Endodermal cell (in vitro differentiated cells): ENCODE measurements at regions not wholly inside any gene's neighbourhood (a gene's known extent, or its start where the extent isn't known, plus 50 kb on each side); places are given as distances from the start of the nearest gene placed in this dataset.
"Not testable (repeated sequence)": the region's sequence is repeated elsewhere in the genome, so short reads cannot be mapped to it uniquely, and the experiment has no call there.

Experiments
- DNase-seq: peaks from one replicate; pipeline ENCODE4 v3.0.0-alpha.2; 2017
- H3K27ac ChIP-seq: 2 replicates; pipeline ENCODE4 v1.5.1; 2013; ENCODE audit warnings: mild to moderate bottlenecking, low read depth, low read length, moderate library complexity
- H3K27me3 ChIP-seq: 2 replicates; pipeline ENCODE4 v1.6.1; 2013; ENCODE audit warnings: mild to moderate bottlenecking, low read length, moderate library complexity; ENCODE audit not compliant: insufficient read depth, control insufficient read depth, poor library complexity, severe bottlenecking
- H3K36me3 ChIP-seq: 2 replicates; pipeline ENCODE4 v1.7.0; 2013; ENCODE audit warnings: mild to moderate bottlenecking, low read length, moderate library complexity; ENCODE audit not compliant: control insufficient read depth, insufficient read depth
- H3K4me1 ChIP-seq: one replicate; pipeline ENCODE4 v1.7.0; 2013; ENCODE audit warnings: low read length; ENCODE audit not compliant: control insufficient read depth, insufficient read depth
- H3K4me3 ChIP-seq: 2 replicates; pipeline ENCODE4 v1.5.1; 2013; ENCODE audit warnings: mild to moderate bottlenecking, low read length, moderate library complexity
- H3K9ac ChIP-seq: 2 replicates; pipeline ENCODE4 v1.6.1; 2013; ENCODE audit warnings: mild to moderate bottlenecking, low read length, moderate library complexity; ENCODE audit not compliant: poor library complexity, severe bottlenecking; ENCODE audit errors: extremely low read depth
- H3K9me3 ChIP-seq: 2 replicates; pipeline ENCODE4 v1.6.1; 2013; ENCODE audit warnings: mild to moderate bottlenecking, low read length, moderate library complexity; ENCODE audit not compliant: control insufficient read depth
- H3K27ac Mint-ChIP-seq: 2 replicates; pipeline ENCODE4 v1.8.0; 2020; ENCODE audit warnings: mixed read lengths
- H3K27me3 Mint-ChIP-seq: 2 replicates; pipeline ENCODE4 v1.8.0; 2021; ENCODE audit warnings: mild to moderate bottlenecking, mixed read lengths; ENCODE audit not compliant: insufficient read depth
- H3K36me3 Mint-ChIP-seq: 2 replicates; pipeline ENCODE4 v1.8.0; 2020; ENCODE audit warnings: low read depth, mixed read lengths
- H3K4me1 Mint-ChIP-seq: 2 replicates; pipeline ENCODE4 v1.8.0; 2020; ENCODE audit warnings: mixed read lengths
- H3K4me3 Mint-ChIP-seq: 2 replicates; pipeline ENCODE4 v1.8.0; 2020; ENCODE audit warnings: mild to moderate bottlenecking, moderate library complexity, mixed read lengths
- H3K9me3 Mint-ChIP-seq: 2 replicates; pipeline ENCODE4 v1.8.0; 2020; ENCODE audit warnings: mild to moderate bottlenecking, mixed read lengths
- CTCF ChIP-seq: fragments of 200-600 bp; sonication (generic); conservative IDR thresholded peaks from 2 replicates; pipeline ENCODE4 v1.5.0; 2021; ENCODE audit warnings: antibody characterized with exemption, mild to moderate bottlenecking
- WGBS, 2 experiments: methylation state at CpG; one replicate each; pipeline versions ENCODE4 v1.1.5 to v1.1.7; 2013; ENCODE audit warnings: missing lambda C conversion rate in 2 of 2, mixed read lengths in 1 of 2; ENCODE audit not compliant: insufficient coverage in 1 of 2, insufficient read length in 1 of 2; 5-methylcytosine and 5-hydroxymethylcytosine counted together

- WGBS, 2 experiments, result 77 to 89% methylated on average over 1 of the region's 1 CpG
- no peak overlapping the region for H3K9ac ChIP-seq
- no peak overlapping the region for H3K27ac Mint-ChIP-seq
Observed at GRCh38 chr2:44104855-44105271, 63.8 kb upstream of the PPM1B start.

DNA sequence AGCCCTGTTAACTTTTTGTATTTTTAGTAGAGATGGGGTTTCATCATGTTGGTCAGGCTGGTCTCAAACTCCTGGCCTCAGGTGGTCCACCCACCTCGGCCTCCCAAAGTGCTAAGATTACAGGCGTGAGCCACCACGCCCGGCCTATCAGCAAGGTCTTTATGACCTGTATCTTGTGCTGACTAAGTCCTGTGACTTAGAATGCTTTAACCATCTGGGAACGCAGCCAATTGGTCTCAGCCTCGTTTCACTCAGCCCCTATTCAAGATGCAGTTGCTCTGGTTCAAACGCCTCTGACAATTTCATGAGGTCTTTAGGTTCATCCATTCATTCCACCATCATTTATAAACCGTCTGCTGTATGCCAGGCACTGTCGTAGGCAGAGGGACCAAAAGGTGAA lies 62.2 kb upstream of the PPM1B start:
- not testable (repeated sequence) for H3K27ac ChIP-seq, H3K4me1 Mint-ChIP-seq, H3K36me3 Mint-ChIP-seq, H3K9me3 ChIP-seq, H3K4me1 ChIP-seq, H3K9me3 Mint-ChIP-seq, H3K4me3 ChIP-seq, H3K9ac ChIP-seq, DNase-seq, H3K27ac Mint-ChIP-seq, H3K27me3 ChIP-seq, H3K36me3 ChIP-seq, H3K27me3 Mint-ChIP-seq, H3K4me3 Mint-ChIP-seq
- 90 to 94% methylated on average over 9 of the region's 9 CpGs for WGBS, 2 experiments

More at GRCh38 chr2:44104855-44105271, 63.8 kb upstream of the PPM1B start:
- H3K9me3 Mint-ChIP-seq, result no peaks in the 10 kb centered on the region
- H3K4me3 ChIP-seq, result no peak overlapping the region
- DNase-seq, result no peak
- no peaks in the 10 kb centered on the region for H3K27me3 Mint-ChIP-seq
- no peaks in the 10 kb centered on the region for H3K9me3 ChIP-seq
- no peak for TF ChIP-seq CTCF
- H3K27ac ChIP-seq, result no peak overlapping the region
- no peaks in the 10 kb centered on the region for H3K36me3 Mint-ChIP-seq
- no peak overlapping the region for H3K4me3 Mint-ChIP-seq
- no peaks in the 10 kb centered on the region for H3K27me3 ChIP-seq
- H3K36me3 ChIP-seq, result no peaks in the 10 kb centered on the region
- H3K4me1 ChIP-seq, result no peaks in the 10 kb centered on the region
- peaks cover 6% of the 10 kb centered on the region for H3K4me1 Mint-ChIP-seq

GRCh38 chr2:44107086-44107740 lies 61.5 kb upstream of the PPM1B start:
- no peaks in the 10 kb centered on the region for H3K9me3 ChIP-seq
- Mint-ChIP-seq H3K4me1 (peaks cover 6% of the 10 kb centered on the region), H3K27ac (no peak overlapping the region), H3K27me3 (no peaks in the 10 kb centered on the region), H3K9me3 (no peaks in the 10 kb centered on the region), H3K36me3 (no peaks in the 10 kb centered on the region), H3K4me3 (no peak overlapping the region)
- TF ChIP-seq CTCF, result no peak
- no peak for DNase-seq
- no peak overlapping the region for H3K4me3 ChIP-seq
- H3K27ac ChIP-seq, result no peak overlapping the region
- no peaks in the 10 kb centered on the region for H3K27me3 ChIP-seq
- no peaks in the 10 kb centered on the region for H3K4me1 ChIP-seq
- 88 to 89% methylated on average over 3 to 5 of the region's 5 CpGs for WGBS, 2 experiments
- H3K9ac ChIP-seq, result no peak overlapping the region
- H3K36me3 ChIP-seq, result no peaks in the 10 kb centered on the region

- Mint-ChIP-seq H3K4me1 (peaks cover 2% of the 10 kb centered on the region), H3K4me3 (no peak overlapping the region), H3K36me3 (no peaks in the 10 kb centered on the region), H3K27me3 (no peaks in the 10 kb centered on the region), H3K9me3 (no peaks in the 10 kb centered on the region), H3K27ac (no peak overlapping the region)
- Histone ChIP-seq H3K4me3 (no peak overlapping the region), H3K27ac (no peak overlapping the region), H3K9me3 (no peaks in the 10 kb centered on the region), H3K36me3 (no peaks in the 10 kb centered on the region), H3K4me1 (no peaks in the 10 kb centered on the region), H3K9ac (no peak overlapping the region), H3K27me3 (no peaks in the 10 kb centered on the region)
- WGBS, 2 experiments, result 93 to 98% methylated on average over 2 to 3 of the region's 3 CpGs
- DNase-seq, result no peak
- no peak for TF ChIP-seq CTCF
Observed at GRCh38 chr2:44107974-44108373, 60.7 kb upstream of the PPM1B start.
